ENCODE measurements at regions not wholly inside any gene's neighbourhood (a gene's known extent, or its start where the extent isn't known, plus 50 kb on each side); places are given as distances from the start of the nearest gene placed in this dataset.

GRCh38 chr2:133951209-133951608 is 302.7 kb upstream of the MGAT5 start:
- no peak for TF ChIP-seq JUND (IDR thresholded peaks at IDR 0.05; ENCODE audit: low read depth)
- in situ Hi-C loops (cut with HindIII; ENCODE audit: low pct_unique_long_range_greater_than_20kb, low sequenced_read_pairs) = no loop called here
- no peak for DNase-seq (ENCODE audit: low read depth in 1 of 2, low spot score in 1 of 2)

GRCh38 chr2:133952420-133952819 is 301.5 kb upstream of the MGAT5 start:
- in situ Hi-C loops (cut with HindIII; ENCODE audit: low pct_unique_long_range_greater_than_20kb, low sequenced_read_pairs) = no loop called here
- DNase-seq (ENCODE audit: low read depth in 1 of 2, low spot score in 1 of 2) = no peak
- no peak for TF ChIP-seq JUND (IDR thresholded peaks at IDR 0.05; ENCODE audit: low read depth)

GRCh38 chr2:133952896-133953295 is 301.0 kb upstream of the MGAT5 start:
- no peak for TF ChIP-seq JUND (IDR thresholded peaks at IDR 0.05; ENCODE audit: low read depth)
- DNase-seq (ENCODE audit: low read depth in 1 of 2, low spot score in 1 of 2) = no peak
- in situ Hi-C loops (cut with HindIII; ENCODE audit: low pct_unique_long_range_greater_than_20kb, low sequenced_read_pairs) = no loop called here

GRCh38 chr2:133953524-133953923 is 300.3 kb upstream of the MGAT5 start:
- in situ Hi-C loops (cut with HindIII; ENCODE audit: low pct_unique_long_range_greater_than_20kb, low sequenced_read_pairs) = no loop called here
- DNase-seq (ENCODE audit: low read depth in 1 of 2, low spot score in 1 of 2) = no peak
- no peak for TF ChIP-seq JUND (IDR thresholded peaks at IDR 0.05; ENCODE audit: low read depth)

GRCh38 chr2:133954636-133955035 is 299.2 kb upstream of the MGAT5 start:
- in situ Hi-C loops (cut with HindIII; ENCODE audit: low pct_unique_long_range_greater_than_20kb, low sequenced_read_pairs) = no loop called here

GRCh38 chr2:133955169-133955568 is 298.7 kb upstream of the MGAT5 start:
- DNase-seq (ENCODE audit: low read depth in 1 of 2, low spot score in 1 of 2) = no peak
- in situ Hi-C loops (cut with HindIII; ENCODE audit: low pct_unique_long_range_greater_than_20kb, low sequenced_read_pairs) = no loop called here
- no peak for TF ChIP-seq JUND (IDR thresholded peaks at IDR 0.05; ENCODE audit: low read depth)

More at GRCh38 chr2:133954636-133955035, 299.2 kb upstream of the MGAT5 start:
- no peak for TF ChIP-seq JUND (IDR thresholded peaks at IDR 0.05; ENCODE audit: low read depth)
- no peak for DNase-seq (ENCODE audit: low read depth in 1 of 2, low spot score in 1 of 2)

GRCh38 chr2:133956434-133956935 is 297.4 kb upstream of the MGAT5 start:
- no peak for DNase-seq (ENCODE audit: low read depth in 1 of 2, low spot score in 1 of 2)
- no peak for TF ChIP-seq JUND (IDR thresholded peaks at IDR 0.05; ENCODE audit: low read depth)
- in situ Hi-C loops (cut with HindIII; ENCODE audit: low pct_unique_long_range_greater_than_20kb, low sequenced_read_pairs) = no loop called here

- DNase-seq (ENCODE audit: low read depth in 1 of 2, low spot score in 1 of 2) = no peak
- no peak for TF ChIP-seq JUND (IDR thresholded peaks at IDR 0.05; ENCODE audit: low read depth)
- in situ Hi-C loops (cut with HindIII; ENCODE audit: low pct_unique_long_range_greater_than_20kb, low sequenced_read_pairs) = no loop called here
Measured at GRCh38 chr2:133957724-133958480, 296.0 kb upstream of the MGAT5 start.

- DNase-seq (ENCODE audit: low read depth in 1 of 2, low spot score in 1 of 2) = no peak
- no peak for TF ChIP-seq JUND (IDR thresholded peaks at IDR 0.05; ENCODE audit: low read depth)
- in situ Hi-C loops (cut with HindIII; ENCODE audit: low pct_unique_long_range_greater_than_20kb, low sequenced_read_pairs) = no loop called here
Measured at GRCh38 chr2:133959066-133959465, 294.8 kb upstream of the MGAT5 start.

GRCh38 chr2:133966720-133967304 is 287.1 kb upstream of the MGAT5 start:
- no peak for TF ChIP-seq JUND (IDR thresholded peaks at IDR 0.05; ENCODE audit: low read depth)
- in situ Hi-C loops (cut with HindIII; ENCODE audit: low pct_unique_long_range_greater_than_20kb, low sequenced_read_pairs) = no loop called here
- no peak for DNase-seq (ENCODE audit: low read depth in 1 of 2, low spot score in 1 of 2)

- no peak for DNase-seq (ENCODE audit: low read depth in 1 of 2, low spot score in 1 of 2)
- in situ Hi-C loops (cut with HindIII; ENCODE audit: low pct_unique_long_range_greater_than_20kb, low sequenced_read_pairs) = no loop called here
- TF ChIP-seq JUND (IDR thresholded peaks at IDR 0.05; ENCODE audit: low read depth) = no peak
Measured at GRCh38 chr2:133967326-133967725, 286.5 kb upstream of the MGAT5 start.

GRCh38 chr2:133968446-133968845 is 285.4 kb upstream of the MGAT5 start:
- no peak for DNase-seq (ENCODE audit: low read depth in 1 of 2, low spot score in 1 of 2)
- TF ChIP-seq JUND (IDR thresholded peaks at IDR 0.05; ENCODE audit: low read depth) = no peak

GRCh38 chr2:133970641-133971040 is 283.2 kb upstream of the MGAT5 start:
- in situ Hi-C loops (cut with HindIII; ENCODE audit: low pct_unique_long_range_greater_than_20kb, low sequenced_read_pairs) = no loop called here
- no peak for DNase-seq (ENCODE audit: low read depth in 1 of 2, low spot score in 1 of 2)
- no peak for TF ChIP-seq JUND (IDR thresholded peaks at IDR 0.05; ENCODE audit: low read depth)

More at GRCh38 chr2:133968446-133968845, 285.4 kb upstream of the MGAT5 start:
- in situ Hi-C loops (cut with HindIII; ENCODE audit: low pct_unique_long_range_greater_than_20kb, low sequenced_read_pairs) = no loop called here

Measured in T47D (cell line).